Hippocampal formation (tissue), 2 donors: ENCODE measurements at regions not wholly inside any gene's neighbourhood (a gene's known extent, or its start where the extent isn't known, plus 50 kb on each side); places are given as distances from the start of the nearest gene placed in this dataset.

ENCODE experiments used
- DNase-seq, 2 donors: peaks; one replicate each; lab custom pipeline; 2025; lab: John Stamatoyannopoulos, UW

- DNase-seq = no peak
Observed at GRCh38 chr14:95442016-95442632, 74.3 kb downstream of the SYNE3 start.

DNA sequence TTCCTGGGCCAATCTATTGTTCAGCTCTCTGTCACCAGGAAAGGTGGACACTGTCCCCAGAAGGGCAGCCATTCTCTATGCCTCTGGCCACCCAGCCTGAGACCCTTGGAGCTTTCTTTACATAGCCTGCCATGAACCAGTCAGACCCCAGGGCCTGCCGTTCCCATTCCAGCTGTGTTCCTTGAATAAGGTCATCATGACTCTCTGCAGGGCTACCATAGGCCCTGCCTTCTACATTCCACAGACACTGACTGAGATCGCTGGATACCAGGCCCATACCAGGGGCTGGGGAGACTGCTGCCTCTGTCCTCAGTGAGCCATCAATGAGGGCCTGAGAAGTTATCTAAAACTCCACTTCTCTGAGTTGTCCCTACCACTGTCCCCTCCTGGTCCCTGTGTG, 75.5 kb downstream of the SYNE3 start:
- no peak for DNase-seq

GRCh38 chr14:95440496-95440895, 76.0 kb downstream of the SYNE3 start:
- DNase-seq = no peak

GRCh38 chr14:95439881-95440280, 76.6 kb downstream of the SYNE3 start:
- DNase-seq = no peak

DNA sequence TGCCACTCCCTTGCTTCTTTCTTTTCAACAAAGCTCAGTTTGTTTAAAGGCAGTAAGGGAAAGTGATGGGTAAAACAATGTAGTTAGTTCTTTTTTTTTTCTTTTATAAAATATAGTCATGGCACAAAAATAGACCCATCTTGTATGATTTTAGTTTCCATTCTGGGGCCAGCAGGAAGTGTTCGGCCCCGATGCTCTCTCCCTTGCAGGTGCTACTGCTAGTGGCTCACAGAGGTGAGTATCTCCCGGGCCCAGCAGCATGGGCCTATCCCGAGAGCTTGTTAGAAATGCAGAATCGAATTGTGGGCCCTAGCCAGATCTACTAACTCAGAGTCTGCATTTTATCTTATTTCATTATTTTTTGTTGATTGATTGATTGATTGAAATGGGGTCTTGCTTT, 78.7 kb downstream of the SYNE3 start:
- no peak for DNase-seq

DNA sequence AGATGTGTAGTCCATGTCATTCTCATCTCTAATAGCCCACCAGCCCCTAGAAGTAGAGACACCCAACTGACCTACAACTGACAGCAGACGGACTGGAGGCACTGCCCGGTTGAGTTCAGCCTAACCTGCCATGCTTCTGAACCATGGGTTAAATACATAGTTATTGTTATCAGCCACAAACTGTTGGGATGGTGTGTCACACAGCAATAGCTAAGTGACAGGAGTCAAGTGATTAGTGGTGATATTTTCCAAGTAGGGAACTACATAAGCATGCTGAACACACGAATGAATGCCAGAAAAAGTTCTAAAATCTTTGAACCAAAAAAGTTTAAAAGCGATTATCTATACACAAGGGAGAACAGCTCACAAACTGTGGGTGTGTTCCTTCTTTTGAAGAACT, 80.1 kb downstream of the SYNE3 start:
- no peak for DNase-seq

DNA sequence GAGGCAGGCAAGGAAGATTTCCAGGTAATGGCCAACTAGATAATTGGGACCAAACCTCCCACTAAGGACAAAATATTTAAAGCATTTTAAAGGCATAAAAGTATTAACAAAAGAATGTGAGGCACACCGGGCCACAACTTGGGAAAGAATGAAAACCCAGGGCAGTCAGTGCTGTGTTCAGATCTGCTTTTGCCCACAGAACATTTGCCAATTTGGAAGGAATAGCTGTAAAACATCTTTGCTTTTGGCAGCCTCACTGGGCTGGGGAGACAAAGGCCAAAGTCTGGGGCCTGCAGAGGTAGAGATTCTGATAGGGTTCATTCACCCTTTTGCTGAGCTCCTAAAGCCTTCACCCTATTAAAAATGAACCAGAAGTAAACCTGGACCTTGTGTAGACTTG, 82.3 kb downstream of the SYNE3 start:
- no peak for DNase-seq

GRCh38 chr14:95433094-95433478, 83.4 kb downstream of the SYNE3 start:
- no peak for DNase-seq

- peak; percentile 40 to 41 for DNase-seq
Observed at GRCh38 chr14:95432144-95433093, 84.0 kb downstream of the SYNE3 start.

DNA sequence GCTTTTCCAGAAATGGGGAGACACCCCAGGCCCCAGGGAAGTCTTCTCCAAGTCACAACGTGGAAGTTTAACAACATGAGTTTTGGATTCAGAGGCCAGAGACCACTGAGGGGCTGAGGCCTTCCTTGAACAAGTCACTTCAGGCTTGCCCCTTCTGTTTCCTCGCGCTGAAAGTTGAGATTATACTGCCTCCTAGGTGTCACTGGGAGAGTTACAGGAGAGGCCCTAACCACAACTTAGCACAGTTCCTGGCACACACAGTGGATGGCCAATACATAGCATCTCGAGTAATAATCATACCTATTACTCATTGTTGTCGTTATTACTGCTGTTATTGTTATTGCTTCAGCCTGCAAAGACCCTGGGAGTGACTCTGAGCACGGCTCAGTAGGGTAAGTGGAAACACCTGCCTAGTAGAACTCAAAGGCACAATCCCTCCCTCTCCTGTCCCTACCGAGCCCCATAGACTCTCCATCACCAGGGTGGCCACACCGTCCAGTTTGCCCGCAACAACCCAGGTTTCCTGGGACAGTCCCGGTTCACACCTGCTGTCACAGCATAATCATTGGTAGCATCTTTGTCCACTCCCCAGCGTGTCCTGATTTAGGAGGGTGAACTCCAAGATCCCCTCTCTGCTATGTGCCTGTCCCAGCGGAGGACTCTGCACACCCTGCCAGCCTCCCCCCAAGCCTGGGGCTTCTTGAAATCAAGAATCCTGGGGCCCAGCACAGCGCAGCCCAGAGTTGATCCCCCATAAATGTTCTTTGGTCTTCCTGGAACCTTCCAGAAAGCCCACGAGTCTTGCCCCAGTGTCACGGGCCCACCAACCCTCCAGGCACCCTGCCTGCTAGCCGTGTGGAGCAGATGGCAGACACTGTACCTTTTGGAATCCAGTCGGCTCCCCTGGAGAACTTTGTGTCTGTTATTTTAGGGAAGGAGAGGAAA, 85.0 kb downstream of the SYNE3 start:
- DNase-seq = peak; percentile 2 to 13

DNA sequence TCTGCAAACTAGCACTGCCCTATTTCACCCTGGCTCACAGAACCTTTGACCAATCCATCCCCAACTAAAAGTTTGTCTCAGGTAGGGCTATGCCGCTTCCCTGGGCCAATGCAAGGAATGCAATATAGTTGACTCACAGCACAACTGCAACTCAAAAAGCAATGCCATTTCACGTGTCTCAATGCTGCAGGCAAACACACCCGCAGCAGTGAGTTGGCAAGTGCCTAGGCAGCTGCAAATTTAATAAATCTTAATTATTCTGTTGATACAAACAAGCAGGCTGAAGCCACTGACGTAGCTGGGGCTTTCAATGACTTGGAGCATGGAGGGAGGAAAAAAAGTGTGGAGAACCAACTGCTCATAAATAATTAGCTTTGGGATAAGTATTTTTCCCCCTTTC, 87.9 kb downstream of the SYNE3 start:
- no peak for DNase-seq

DNA sequence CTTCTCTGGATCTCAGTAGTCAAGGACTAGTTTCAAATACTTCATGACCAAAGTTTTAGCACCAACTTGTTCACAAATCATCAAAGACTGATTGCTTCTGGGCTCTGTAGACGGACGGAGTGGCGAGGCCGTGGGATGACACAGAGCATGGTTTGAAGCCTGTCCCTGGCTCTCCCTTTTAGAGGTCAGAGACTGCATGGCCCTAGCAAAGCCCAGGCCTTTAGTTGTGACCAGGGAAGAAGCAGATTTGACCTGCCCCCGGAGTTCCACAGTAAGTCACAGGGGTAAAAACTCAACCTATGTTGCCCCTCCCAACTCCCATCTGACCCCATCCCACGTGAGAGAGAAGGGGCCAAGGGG, 90.4 kb downstream of the SYNE3 start:
- no peak for DNase-seq

GRCh38 chr14:95425369-95426115, 90.9 kb downstream of the SYNE3 start:
- DNase-seq = no peak

GRCh38 chr14:95424529-95424928, 91.9 kb downstream of the SYNE3 start:
- no peak for DNase-seq

GRCh38 chr14:95421741-95422140, 94.7 kb downstream of the SYNE3 start:
- no peak for DNase-seq

GRCh38 chr14:95420060-95420459, 96.4 kb downstream of the SYNE3 start:
- DNase-seq = no peak

GRCh38 chr14:95419569-95419968, 96.9 kb downstream of the SYNE3 start:
- DNase-seq = no peak

DNA sequence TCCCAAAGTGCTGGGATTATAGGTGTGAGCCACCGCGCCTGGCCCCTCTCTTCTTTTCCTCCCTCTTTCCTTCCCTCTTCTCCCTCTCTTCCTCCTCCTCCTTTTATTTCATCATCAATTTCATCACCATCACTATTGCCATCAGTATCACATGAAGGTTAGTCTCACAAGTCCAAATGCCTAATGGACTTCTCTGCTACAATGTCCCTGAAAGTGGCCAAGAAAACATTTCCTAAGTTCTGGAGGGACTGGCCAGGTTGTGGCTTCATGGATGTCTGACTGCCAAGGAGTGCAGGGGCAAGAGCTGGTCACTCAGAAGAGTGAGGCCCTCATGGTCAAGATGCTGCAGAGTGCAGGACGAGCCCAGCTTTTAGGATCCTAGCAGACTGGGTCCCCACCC, 97.6 kb downstream of the SYNE3 start:
- DNase-seq = no peak

DNA sequence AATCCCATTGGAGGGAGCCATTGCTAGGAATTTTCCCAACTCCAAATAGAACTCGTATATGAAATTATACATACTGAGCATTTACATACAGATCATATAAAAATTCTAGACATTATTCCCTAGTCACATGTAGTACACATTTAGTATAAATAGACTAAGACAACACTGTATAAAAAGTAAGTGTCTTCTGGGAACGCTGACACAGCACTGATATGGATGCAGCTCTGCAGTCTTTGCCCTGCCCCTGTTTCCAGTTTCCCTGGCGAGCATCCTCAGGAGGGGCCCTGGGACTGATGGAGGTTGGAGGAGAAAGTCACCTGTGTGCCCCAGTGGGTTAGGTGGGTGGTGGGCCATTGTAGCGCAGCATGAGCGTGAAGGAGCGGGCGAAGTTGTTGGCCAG, 97.8 kb upstream of the CLMN start:
- no peak for DNase-seq

GRCh38 chr14:95415993-95416392, 96.3 kb upstream of the CLMN start:
- DNase-seq = no peak
